Keratinocyte (primary cell): ENCODE measurements at regions not wholly inside any gene's neighbourhood (a gene's known extent, or its start where the extent isn't known, plus 50 kb on each side); places are given as distances from the start of the nearest gene placed in this dataset.

Source experiments
- DNase-seq: peaks from one replicate; pipeline ENCODE4 v3.0.0-alpha.2; 2011; ENCODE audit warnings: low read depth, missing footprints, low spot score
- FAIRE-seq: peaks from 2 replicates; lab custom pipeline; 2011; peaks lifted over from hg19 to GRCh38; lab: Jason Lieb, UNC
- H2AFZ ChIP-seq: 2 replicates; pipeline ENCODE4 v1.6.0; 2012; ENCODE audit warnings: low read length, control low read depth, inconsistent platforms; ENCODE audit not compliant: control insufficient read depth
- H3K27ac ChIP-seq: 2 replicates; pipeline ENCODE4 v1.5.1; 2011; ENCODE audit warnings: low read length; ENCODE audit not compliant: control insufficient read depth, insufficient read depth
- H3K27me3 ChIP-seq: 3 replicates; pipeline ENCODE4 v1.6.0; 2011; ENCODE audit warnings: low read length; ENCODE audit not compliant: control insufficient read depth, insufficient read depth; ENCODE audit errors: extremely low read depth
- H3K36me3 ChIP-seq, 2 experiments: 2 replicates in 1 of 2; 3 replicates in 1 of 2; pipeline ENCODE4 v1.5.1; 2011; ENCODE audit warnings: low read length in 2 of 2, mild to moderate bottlenecking in 1 of 2; ENCODE audit not compliant: control insufficient read depth in 2 of 2, insufficient read depth in 2 of 2; ENCODE audit errors: extremely low read depth in 1 of 2
- H3K4me1 ChIP-seq: 3 replicates; pipeline ENCODE4 v1.5.1; 2011; ENCODE audit warnings: low read length; ENCODE audit not compliant: control insufficient read depth, insufficient read depth; ENCODE audit errors: extremely low read depth
- H3K4me2 ChIP-seq: 3 replicates; pipeline ENCODE4 v1.6.0; 2011; ENCODE audit warnings: low read depth, low read length; ENCODE audit not compliant: control insufficient read depth, insufficient read depth; ENCODE audit errors: extremely low read depth
- H3K4me3 ChIP-seq, 3 experiments: fragments of 200-600 bp in 1 of 3; sonication (generic) in 1 of 3; 2 replicates in 2 of 3; 3 replicates in 1 of 3; pipeline ENCODE4 v1.5.1; 2011 to 2016; ENCODE audit warnings: low read length in 3 of 3, mild to moderate bottlenecking in 3 of 3, control low read depth in 2 of 3, inconsistent platforms in 1 of 3, low read depth in 1 of 3, mixed read lengths in 1 of 3, mixed run types in 1 of 3, moderate library complexity in 1 of 3; ENCODE audit not compliant: control insufficient read depth in 2 of 3, insufficient read depth in 2 of 3; ENCODE audit errors: extremely low read depth in 1 of 3
- H3K79me2 ChIP-seq: 2 replicates; pipeline ENCODE4 v1.6.0; 2012; ENCODE audit warnings: low read length; ENCODE audit not compliant: control insufficient read depth, insufficient read depth
- H3K9ac ChIP-seq: 3 replicates; pipeline ENCODE4 v1.6.0; 2011; ENCODE audit warnings: low read length; ENCODE audit not compliant: control insufficient read depth, insufficient read depth; ENCODE audit errors: extremely low read depth
- H3K9me1 ChIP-seq: 3 replicates; pipeline ENCODE4 v1.6.0; 2011; ENCODE audit warnings: low read length; ENCODE audit not compliant: control insufficient read depth, insufficient read depth; ENCODE audit errors: extremely low read depth
- H3K9me3 ChIP-seq: 2 replicates; pipeline ENCODE4 v1.5.1; 2012; ENCODE audit warnings: low read depth, low read length; ENCODE audit not compliant: control insufficient read depth
- H4K20me1 ChIP-seq: 3 replicates; pipeline ENCODE4 v1.6.0; 2011; ENCODE audit warnings: low read length; ENCODE audit not compliant: control insufficient read depth, insufficient read depth; ENCODE audit errors: extremely low read depth
- CTCF ChIP-seq, 3 experiments: IDR thresholded peaks in 1 of 3; conservative IDR thresholded peaks in 1 of 3; optimal IDR thresholded peaks in 1 of 3; 2 replicates in 2 of 3; 3 replicates in 1 of 3; pipeline versions ENCODE3 to v1.5.1; 2011; ENCODE audit warnings: low read length in 3 of 3, mild to moderate bottlenecking in 3 of 3, moderate library complexity in 2 of 3, control low read depth in 1 of 3, inconsistent platforms in 1 of 3; ENCODE audit not compliant: insufficient read depth in 2 of 3; ENCODE audit errors: extremely low read depth in 1 of 3
- EZH2 ChIP-seq: IDR thresholded peaks from one replicate; pipeline ENCODE4 v1.6.1; 2012; ENCODE audit warnings: inconsistent platforms, mild to moderate bottlenecking, low read length, moderate library complexity
- dilution Hi-C: fragments of 300-500 bp; cut with MboI; formaldehyde crosslinking; loops from one replicate; pipeline ENCODE4 v1.7.0; 2020; ENCODE audit warnings: low sequenced_read_pairs; ENCODE audit not compliant: extremely low pct_ligation_motif_present

- H3K27ac ChIP-seq: peak overlapping the region; percentile 73
Measured at GRCh38 chr3:64351713-64352638, 126.7 kb upstream of the PRICKLE2 start.

DNA sequence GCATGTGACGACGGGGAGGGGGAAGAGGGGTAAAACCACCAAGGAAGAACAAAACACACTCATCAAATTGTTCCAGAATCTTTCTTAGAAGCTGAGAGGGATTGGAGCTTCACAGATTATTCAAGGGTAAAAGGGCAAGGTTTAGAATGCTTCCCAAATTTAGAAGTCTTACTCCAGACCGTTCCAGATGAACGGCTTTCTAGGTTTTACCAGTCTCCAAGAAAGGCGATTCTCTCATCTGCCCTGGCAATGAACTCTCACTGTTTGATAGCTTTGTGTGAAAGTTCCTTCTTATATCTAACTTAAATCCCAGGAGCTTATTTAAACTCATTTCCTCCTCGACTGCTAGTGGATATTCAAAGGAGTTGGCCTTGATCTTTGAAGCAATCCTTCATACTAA is 124.3 kb upstream of the PRICKLE2 start:
- Histone ChIP-seq H4K20me1 (no peaks in the 10 kb centered on the region), H3K4me2 (no peak overlapping the region), H3K36me3 (no peaks in the 10 kb centered on the region), H3K9ac (no peak overlapping the region), H3K79me2 (no peaks in the 10 kb centered on the region), H3K4me1 (peaks cover 41% of the 10 kb centered on the region), H3K27me3 (no peaks in the 10 kb centered on the region), H2AFZ (no peak overlapping the region), H3K27ac (no peak overlapping the region), H3K4me3 (no peak overlapping the region), H3K9me1 (no peaks in the 10 kb centered on the region), H3K9me3 (peaks cover 3% of the 10 kb centered on the region)
- DNase-seq (no peak), FAIRE-seq (no peak)
- TF ChIP-seq CTCF (optimal IDR thresholded peaks at IDR 0.05 in 1 of 3, IDR thresholded peaks at IDR 0.05 in 1 of 3, conservative IDR thresholded peaks at IDR 0.05 in 1 of 3; ENCODE audit: extremely low read depth in 1 of 3, insufficient read depth in 2 of 3, low read length in 3 of 3): no peak
- no peak for TF ChIP-seq EZH2
- dilution Hi-C loops: no loop called here

More at GRCh38 chr3:64351713-64352638, 126.7 kb upstream of the PRICKLE2 start:
- peak overlapping the region; percentile 58 for H2AFZ ChIP-seq
- H3K79me2 ChIP-seq: no peaks in the 10 kb centered on the region
- peak overlapping the region; percentile 80 for H3K4me2 ChIP-seq
- FAIRE-seq (peak; percentile 94), DNase-seq (peak; percentile 32)
- no peaks in the 10 kb centered on the region for H4K20me1 ChIP-seq
- dilution Hi-C loops: no loop called here
- H3K9me1 ChIP-seq: no peaks in the 10 kb centered on the region
- no peaks in the 10 kb centered on the region for H3K36me3 ChIP-seq
- H3K4me1 ChIP-seq: peaks cover 42% of the 10 kb centered on the region
- H3K9me3 ChIP-seq: peaks cover 3% of the 10 kb centered on the region
- no peaks in the 10 kb centered on the region for H3K27me3 ChIP-seq
- peak overlapping the region; percentile 0 to 58 (median 28) for H3K4me3 ChIP-seq
- no peak for TF ChIP-seq EZH2
- TF ChIP-seq CTCF (optimal IDR thresholded peaks at IDR 0.05 in 1 of 3, IDR thresholded peaks at IDR 0.05 in 1 of 3, conservative IDR thresholded peaks at IDR 0.05 in 1 of 3; ENCODE audit: extremely low read depth in 1 of 3, insufficient read depth in 2 of 3, low read length in 3 of 3): no peak
- H3K9ac ChIP-seq: peak overlapping the region; percentile 67
